KBM-7 (cell line): ENCODE measurements at regions not wholly inside any gene's neighbourhood (a gene's known extent, or its start where the extent isn't known, plus 50 kb on each side); places are given as distances from the start of the nearest gene placed in this dataset.
"Not testable (repeated sequence)": the region's sequence is repeated elsewhere in the genome, so short reads cannot be mapped to it uniquely, and the experiment has no call there.

ENCODE experiments used
- DNase-seq: peaks from one replicate; pipeline ENCODE4 v3.0.0-alpha.2; 2015
- in situ Hi-C: fragments of 300-500 bp; cut with MboI; formaldehyde crosslinking; loops from 2 replicates; pipeline ENCODE4 v1.14.3; 2020; ENCODE audit warnings: low sequenced_read_pairs, low pct_unique_long_range_greater_than_20kb, mixed read lengths

GRCh38 chr20:40634891-40635290 is 54.1 kb downstream of the MAFB start:
- no peak for DNase-seq
- in situ Hi-C loops: no loop called here

- no peak for DNase-seq
- in situ Hi-C loops: no loop called here
These were observed 55.7 kb downstream of the MAFB start for GRCh38 chr20:40633123-40633850.

- in situ Hi-C loops: no loop called here
- no peak for DNase-seq
These were observed 56.6 kb downstream of the MAFB start for GRCh38 chr20:40632346-40632976.

GRCh38 chr20:40631119-40631631 is 57.9 kb downstream of the MAFB start:
- in situ Hi-C loops: no loop called here
- DNase-seq: no peak

GRCh38 chr20:40630713-40631112 is 58.3 kb downstream of the MAFB start:
- no peak for DNase-seq
- in situ Hi-C loops: no loop called here

GRCh38 chr20:40630099-40630498 is 58.9 kb downstream of the MAFB start:
- in situ Hi-C loops: no loop called here
- no peak for DNase-seq

GRCh38 chr20:40628877-40629276 is 60.2 kb downstream of the MAFB start:
- in situ Hi-C loops: no loop called here

GRCh38 chr20:40619053-40619452 is 70.0 kb downstream of the MAFB start:
- DNase-seq, in situ Hi-C loops: not testable (repeated sequence)

More at GRCh38 chr20:40628877-40629276, 60.2 kb downstream of the MAFB start:
- DNase-seq: no peak

DNA sequence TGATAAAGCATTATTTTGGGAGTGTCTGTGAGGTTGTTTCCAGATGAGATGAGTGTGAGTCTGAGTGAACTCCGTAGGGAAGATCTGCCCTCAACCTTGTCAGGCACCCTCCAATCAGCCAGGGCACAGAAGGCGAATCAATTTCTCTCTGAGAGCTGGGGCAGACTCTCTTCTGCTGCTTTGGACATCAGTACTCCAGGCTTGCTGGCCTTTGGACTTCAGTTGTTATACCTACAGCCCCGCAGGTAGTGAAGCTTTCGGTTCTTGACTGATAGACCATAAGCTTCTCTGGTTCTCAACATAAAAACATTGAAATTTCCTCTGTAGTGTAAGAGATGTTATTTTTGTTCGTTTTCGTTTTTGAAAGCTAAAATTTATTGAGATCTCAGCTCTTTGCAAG is 71.4 kb downstream of the MAFB start:
- in situ Hi-C loops: no loop called here

GRCh38 chr20:40612837-40613236 is 76.2 kb downstream of the MAFB start:
- in situ Hi-C loops: no loop called here

More for the DNA sequence above, 71.4 kb downstream of the MAFB start:
- no peak for DNase-seq

DNA sequence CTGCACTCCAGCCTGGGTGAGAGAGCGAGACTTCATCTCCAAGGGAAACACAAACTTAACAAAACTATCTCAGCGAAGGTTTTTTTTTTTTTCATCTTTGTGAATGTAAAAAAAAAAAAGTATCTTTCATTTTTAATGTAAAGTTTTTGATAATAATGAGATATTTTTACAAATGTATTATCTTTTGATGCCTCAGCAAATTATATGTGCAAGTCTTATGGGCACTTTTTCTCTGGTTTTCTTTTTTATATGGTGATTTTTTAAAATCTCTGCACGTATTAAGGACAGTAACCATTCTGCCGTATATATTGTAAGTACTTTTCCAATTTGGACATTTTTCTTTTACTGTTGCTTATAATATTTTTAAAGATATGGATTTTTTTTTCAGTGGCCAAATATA is 76.8 kb downstream of the MAFB start:
- no peak for DNase-seq
- in situ Hi-C loops: no loop called here

More at GRCh38 chr20:40612837-40613236, 76.2 kb downstream of the MAFB start:
- no peak for DNase-seq

DNA sequence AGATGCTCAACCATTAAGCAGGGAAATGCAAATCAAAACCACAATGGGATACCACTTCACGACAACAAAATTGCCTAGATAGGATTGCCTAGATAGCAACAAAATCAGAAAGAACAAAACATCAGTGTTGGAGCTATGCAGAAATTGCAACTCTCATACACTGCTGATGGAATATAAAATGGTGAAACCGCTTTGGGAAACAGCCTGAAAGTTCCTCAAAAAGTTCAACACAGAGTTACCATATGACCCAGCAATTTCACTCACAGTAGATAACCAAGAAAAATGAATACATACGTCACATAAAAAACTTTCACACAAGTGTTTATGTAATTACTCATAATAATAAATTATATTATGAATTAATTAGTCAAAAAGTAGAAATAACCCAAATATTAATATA is 78.3 kb downstream of the MAFB start:
- DNase-seq: no peak
- in situ Hi-C loops: no loop called here

GRCh38 chr20:40607927-40608326 is 81.1 kb downstream of the MAFB start:
- no peak for DNase-seq
- in situ Hi-C loops: no loop called here

DNA sequence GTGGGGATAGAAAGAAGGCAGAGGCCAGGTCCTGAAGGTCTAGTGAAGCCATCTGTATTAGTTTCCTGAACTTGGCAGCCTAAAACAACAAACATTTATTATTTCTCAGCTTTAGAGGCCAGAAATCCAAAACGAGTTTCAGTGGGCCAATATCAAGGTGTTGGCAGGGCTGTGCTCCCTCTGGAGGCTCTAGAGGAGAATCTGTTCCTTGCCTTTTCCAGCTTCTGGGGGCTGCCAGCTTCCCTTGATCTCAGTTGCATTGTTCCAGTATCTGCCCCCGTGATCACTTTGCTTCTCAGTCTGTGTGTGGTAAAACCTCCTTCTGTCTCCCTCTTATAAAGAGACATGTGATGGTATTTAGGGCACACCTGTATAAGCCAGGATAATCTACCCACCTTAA is 82.4 kb downstream of the MAFB start:
- DNase-seq: no peak
- in situ Hi-C loops: no loop called here

DNA sequence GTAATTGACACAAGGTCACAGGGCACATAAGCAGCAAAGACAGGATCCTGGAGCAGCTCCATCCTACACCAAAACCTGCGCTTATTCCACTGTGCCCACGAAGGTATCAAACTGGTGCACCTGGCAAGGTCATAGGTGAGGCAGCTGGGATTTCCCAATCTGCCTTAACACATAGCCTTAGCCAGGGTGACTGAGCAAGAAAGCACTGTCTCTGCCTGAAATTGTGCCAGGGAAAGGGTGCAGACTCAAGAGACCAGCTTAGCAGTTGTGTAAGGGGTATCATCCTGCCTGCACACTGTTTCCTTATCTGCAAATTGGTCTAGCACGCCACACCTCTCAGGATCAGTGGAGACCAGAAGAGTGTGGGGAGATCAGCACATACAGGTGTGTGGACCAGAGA is 82.8 kb downstream of the MAFB start:
- in situ Hi-C loops: no loop called here
- DNase-seq: no peak

GRCh38 chr20:40604416-40604815 is 84.6 kb downstream of the MAFB start:
- DNase-seq: no peak
- in situ Hi-C loops: no loop called here

DNA sequence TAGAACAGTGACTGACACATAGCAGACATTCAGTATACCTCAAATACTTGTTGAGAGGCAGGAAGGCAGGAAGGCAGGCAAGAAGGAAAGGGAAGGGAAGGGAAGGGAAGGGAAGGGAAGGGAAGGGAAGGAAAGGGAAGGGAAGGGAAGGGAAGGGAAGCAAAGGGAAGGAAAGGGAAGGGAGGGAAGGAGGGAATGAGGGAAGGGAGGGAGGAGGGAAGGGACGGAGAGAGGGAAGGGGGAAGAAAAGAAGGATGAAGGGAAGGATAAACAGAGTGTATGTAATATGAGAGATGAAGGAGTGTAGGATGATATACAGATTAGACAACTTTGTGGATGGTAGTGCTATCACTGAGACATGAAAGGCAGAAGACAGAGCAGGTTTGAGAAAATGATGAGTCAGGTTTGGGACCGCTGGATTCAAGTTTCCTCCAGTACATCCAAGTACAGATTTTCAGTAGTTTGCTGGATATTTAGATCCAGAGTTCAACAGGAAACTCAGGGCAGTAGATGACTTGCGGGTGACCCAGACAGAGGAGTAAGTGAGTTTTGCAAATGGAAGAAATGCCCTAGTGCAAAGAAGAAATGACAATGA is 85.9 kb downstream of the MAFB start:
- in situ Hi-C loops: no loop called here
- no peak for DNase-seq

GRCh38 chr20:40602381-40602780 is 86.7 kb downstream of the MAFB start:
- DNase-seq: no peak
- in situ Hi-C loops: no loop called here

GRCh38 chr20:40600441-40601219 is 88.4 kb downstream of the MAFB start:
- in situ Hi-C loops: no loop called here
- no peak for DNase-seq

- no peak for DNase-seq
- in situ Hi-C loops: no loop called here
These were observed 89.0 kb downstream of the MAFB start for GRCh38 chr20:40599987-40600386.
